ACC112 (cell line): ENCODE measurements at regions not wholly inside any gene's neighbourhood (a gene's known extent, or its start where the extent isn't known, plus 50 kb on each side); places are given as distances from the start of the nearest gene placed in this dataset.

Experiments used
- H2AFZ ChIP-seq: fragments of 200-600 bp; sonication (generic); one replicate; pipeline ENCODE4 v1.6.0; 2017; ENCODE audit warnings: antibody characterized with exemption, low read length; ENCODE audit not compliant: unreplicated experiment
- H3K27ac ChIP-seq: fragments of 200-600 bp; sonication (generic); 2 replicates; pipeline ENCODE4 v1.5.1; 2014; ENCODE audit warnings: low read depth, mild to moderate bottlenecking, antibody characterized with exemption, low read length, moderate library complexity
- H3K27me3 ChIP-seq: fragments of 200-600 bp; sonication (generic); 2 replicates; pipeline ENCODE4 v1.6.1; 2014; ENCODE audit warnings: mild to moderate bottlenecking, antibody characterized with exemption, low read length, moderate library complexity, mixed read lengths; ENCODE audit not compliant: insufficient read depth
- H3K36me3 ChIP-seq: fragments of 200-600 bp; sonication (generic); 2 replicates; pipeline ENCODE4 v1.6.1; 2016; ENCODE audit warnings: mild to moderate bottlenecking, antibody characterized with exemption, low read length, moderate library complexity, mixed read lengths; ENCODE audit not compliant: insufficient read depth
- H3K4me1 ChIP-seq: fragments of 200-600 bp; sonication (generic); one replicate; pipeline ENCODE4 v1.6.1; 2016; ENCODE audit warnings: low read length, mixed read lengths; ENCODE audit not compliant: insufficient read depth, unreplicated experiment, control insufficient read depth
- H3K4me3 ChIP-seq: fragments of 200-600 bp; sonication (generic); 2 replicates; pipeline ENCODE4 v1.5.1; 2014; ENCODE audit warnings: mild to moderate bottlenecking, low read depth, low read length
- H3K79me2 ChIP-seq: fragments of 200-600 bp; sonication (generic); one replicate; pipeline ENCODE4 v1.6.0; 2016; ENCODE audit warnings: low read length; ENCODE audit not compliant: control insufficient read depth, unreplicated experiment, insufficient read depth

- no peaks in the 10 kb centered on the region for H3K27me3 ChIP-seq
- no peak overlapping the region for H3K4me3 ChIP-seq
- H3K27ac ChIP-seq = no peak overlapping the region
- no peaks in the 10 kb centered on the region for H3K36me3 ChIP-seq
- peaks cover 5% of the 10 kb centered on the region for H3K4me1 ChIP-seq
- H2AFZ ChIP-seq = no peak overlapping the region
- no peaks in the 10 kb centered on the region for H3K79me2 ChIP-seq
These were observed 51.6 kb upstream of the PRDM8 start for GRCh38 chr4:80145739-80146138.

DNA sequence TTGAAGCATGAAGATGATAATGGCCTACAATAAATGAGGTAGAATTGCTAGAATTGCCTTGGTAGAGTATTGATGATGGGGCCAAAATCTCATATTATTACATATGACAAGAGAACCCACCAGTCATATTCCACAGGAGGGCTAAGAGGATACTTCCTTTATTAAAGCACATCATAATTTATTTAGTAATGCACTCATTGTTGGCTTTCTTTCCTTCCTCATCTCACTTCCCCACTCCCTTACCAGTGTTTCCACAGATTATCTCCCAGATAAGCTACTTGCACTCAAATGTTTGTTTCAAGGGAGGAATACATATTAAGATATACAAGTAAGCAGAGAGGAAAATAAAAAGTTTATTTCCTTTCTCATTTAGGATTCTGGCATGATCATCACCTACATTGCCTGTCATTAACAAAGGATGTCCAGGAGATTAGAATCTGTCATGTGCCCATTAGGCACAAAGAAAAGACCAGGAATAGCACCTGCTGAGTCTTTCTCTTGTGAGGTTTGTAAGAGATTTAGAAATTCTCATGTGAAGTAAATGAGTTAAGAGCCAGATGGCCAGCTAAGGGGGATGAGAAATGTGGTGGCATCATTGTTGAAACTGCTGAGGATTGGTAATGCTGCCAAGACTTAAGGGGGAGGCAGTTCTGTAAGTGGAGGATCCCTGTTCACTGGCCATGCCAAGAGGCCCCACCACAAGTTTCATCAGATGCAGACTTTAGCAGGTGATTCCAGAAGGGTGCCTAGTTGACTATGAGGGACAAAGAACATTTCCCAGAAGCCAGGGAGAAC, 52.4 kb upstream of the PRDM8 start:
- peaks cover 5% of the 10 kb centered on the region for H3K4me1 ChIP-seq

GRCh38 chr4:80143307-80143679, 54.0 kb upstream of the PRDM8 start:
- Histone ChIP-seq H3K27me3 (no peaks in the 10 kb centered on the region), H3K4me1 (peaks cover 15% of the 10 kb centered on the region), H3K79me2 (no peaks in the 10 kb centered on the region), H3K36me3 (no peaks in the 10 kb centered on the region), H3K4me3 (no peak overlapping the region), H2AFZ (no peak overlapping the region), H3K27ac (no peak overlapping the region)

More for the DNA sequence above, 52.4 kb upstream of the PRDM8 start:
- no peak overlapping the region for H2AFZ ChIP-seq
- H3K27ac ChIP-seq = no peak overlapping the region
- no peak overlapping the region for H3K4me3 ChIP-seq
- H3K36me3 ChIP-seq = no peaks in the 10 kb centered on the region
- no peaks in the 10 kb centered on the region for H3K79me2 ChIP-seq
- H3K27me3 ChIP-seq = no peaks in the 10 kb centered on the region

DNA sequence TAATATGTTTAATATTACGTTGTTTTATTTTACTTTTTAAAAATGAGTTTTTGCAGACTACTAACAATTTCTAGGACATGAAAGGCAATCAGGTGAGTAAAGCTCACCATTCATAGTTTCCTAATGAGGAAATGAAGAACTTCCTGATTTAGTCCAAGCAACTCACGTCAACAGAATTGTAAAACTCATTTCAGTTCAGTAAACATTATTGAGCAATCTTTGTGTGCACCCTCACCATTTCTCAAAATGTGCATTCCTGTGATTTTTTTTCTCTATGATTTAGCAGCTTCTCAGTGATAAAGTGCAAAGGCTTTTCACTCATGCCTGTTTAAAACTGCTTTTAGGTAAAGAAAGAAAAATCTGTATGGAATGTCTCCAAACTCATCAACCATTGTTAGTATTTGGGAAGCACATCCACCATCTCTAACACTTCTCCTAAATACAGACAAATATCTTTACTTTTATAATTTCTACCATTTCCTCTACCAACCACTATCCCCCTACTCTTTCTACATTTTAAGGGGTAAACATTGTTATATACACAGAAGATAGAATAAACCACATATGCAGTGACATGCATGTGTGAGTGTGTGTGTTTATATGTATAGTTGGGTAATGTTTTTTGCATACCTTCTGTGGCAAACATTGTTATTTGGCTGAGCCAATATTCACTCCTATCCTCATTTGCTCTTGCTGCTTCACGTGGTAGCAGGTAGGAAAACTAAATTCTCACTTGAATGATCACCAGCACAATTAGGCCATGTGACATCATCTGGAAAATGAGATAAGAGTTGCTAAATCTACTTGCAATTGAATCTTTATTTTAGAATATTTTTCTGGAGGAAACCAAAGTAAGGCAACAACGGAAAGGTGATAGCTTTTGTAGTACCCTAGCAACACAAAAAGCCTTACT, 54.7 kb upstream of the PRDM8 start:
- H3K79me2 ChIP-seq = no peaks in the 10 kb centered on the region
- H2AFZ ChIP-seq = no peak overlapping the region
- no peak overlapping the region for H3K27ac ChIP-seq
- H3K4me3 ChIP-seq = no peak overlapping the region
- no peaks in the 10 kb centered on the region for H3K36me3 ChIP-seq
- H3K27me3 ChIP-seq = no peaks in the 10 kb centered on the region
- peaks cover 21% of the 10 kb centered on the region for H3K4me1 ChIP-seq

DNA sequence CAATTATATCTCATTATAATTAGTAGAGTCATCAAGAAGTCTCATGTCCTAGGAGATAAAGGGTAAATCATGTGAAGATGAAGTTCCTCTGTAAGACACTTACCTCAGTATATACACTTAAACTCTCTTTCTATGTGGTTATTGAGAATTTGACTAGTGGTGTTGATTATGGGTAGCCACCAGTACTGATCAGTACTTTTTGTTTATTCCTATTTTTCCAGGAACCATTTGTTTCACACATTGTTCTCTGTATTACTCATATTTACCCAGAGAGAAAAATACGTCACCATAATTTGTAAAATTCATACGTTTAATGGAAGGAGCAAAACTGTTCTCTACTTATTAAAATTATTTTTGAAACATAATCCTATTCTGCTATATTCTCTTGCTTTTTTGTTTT, 55.8 kb upstream of the PRDM8 start:
- Histone ChIP-seq H3K36me3 (no peaks in the 10 kb centered on the region), H3K4me1 (peaks cover 24% of the 10 kb centered on the region), H2AFZ (no peak overlapping the region), H3K27ac (no peak overlapping the region), H3K79me2 (no peaks in the 10 kb centered on the region), H3K4me3 (no peak overlapping the region), H3K27me3 (no peaks in the 10 kb centered on the region)

GRCh38 chr4:80140194-80140593, 57.1 kb upstream of the PRDM8 start:
- Histone ChIP-seq H3K4me1 (peaks cover 27% of the 10 kb centered on the region), H3K27ac (no peak overlapping the region), H3K4me3 (no peak overlapping the region), H2AFZ (no peak overlapping the region), H3K36me3 (no peaks in the 10 kb centered on the region), H3K79me2 (no peaks in the 10 kb centered on the region), H3K27me3 (no peaks in the 10 kb centered on the region)

DNA sequence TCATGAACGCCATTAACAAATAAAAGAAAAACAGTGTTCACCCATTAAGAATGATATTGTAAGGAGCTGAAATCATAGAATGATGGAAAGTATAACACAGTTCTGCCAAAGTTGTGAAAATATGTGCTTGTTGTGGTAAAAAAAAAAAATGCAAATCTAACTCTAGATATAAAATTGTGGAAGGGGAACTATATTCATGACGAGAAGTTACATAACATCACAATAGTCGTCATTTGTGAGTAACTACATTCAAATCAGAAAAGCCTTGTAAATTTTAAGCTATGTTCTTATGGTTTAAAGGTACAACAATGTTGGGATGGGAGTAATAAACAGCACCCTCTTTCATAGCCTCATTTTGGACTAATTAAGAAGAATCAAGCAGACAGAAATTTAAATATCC, 57.6 kb upstream of the PRDM8 start:
- Histone ChIP-seq H3K4me1 (peaks cover 32% of the 10 kb centered on the region), H3K36me3 (no peaks in the 10 kb centered on the region), H3K4me3 (no peak overlapping the region), H2AFZ (no peak overlapping the region), H3K27ac (no peak overlapping the region), H3K79me2 (no peaks in the 10 kb centered on the region), H3K27me3 (no peaks in the 10 kb centered on the region)

DNA sequence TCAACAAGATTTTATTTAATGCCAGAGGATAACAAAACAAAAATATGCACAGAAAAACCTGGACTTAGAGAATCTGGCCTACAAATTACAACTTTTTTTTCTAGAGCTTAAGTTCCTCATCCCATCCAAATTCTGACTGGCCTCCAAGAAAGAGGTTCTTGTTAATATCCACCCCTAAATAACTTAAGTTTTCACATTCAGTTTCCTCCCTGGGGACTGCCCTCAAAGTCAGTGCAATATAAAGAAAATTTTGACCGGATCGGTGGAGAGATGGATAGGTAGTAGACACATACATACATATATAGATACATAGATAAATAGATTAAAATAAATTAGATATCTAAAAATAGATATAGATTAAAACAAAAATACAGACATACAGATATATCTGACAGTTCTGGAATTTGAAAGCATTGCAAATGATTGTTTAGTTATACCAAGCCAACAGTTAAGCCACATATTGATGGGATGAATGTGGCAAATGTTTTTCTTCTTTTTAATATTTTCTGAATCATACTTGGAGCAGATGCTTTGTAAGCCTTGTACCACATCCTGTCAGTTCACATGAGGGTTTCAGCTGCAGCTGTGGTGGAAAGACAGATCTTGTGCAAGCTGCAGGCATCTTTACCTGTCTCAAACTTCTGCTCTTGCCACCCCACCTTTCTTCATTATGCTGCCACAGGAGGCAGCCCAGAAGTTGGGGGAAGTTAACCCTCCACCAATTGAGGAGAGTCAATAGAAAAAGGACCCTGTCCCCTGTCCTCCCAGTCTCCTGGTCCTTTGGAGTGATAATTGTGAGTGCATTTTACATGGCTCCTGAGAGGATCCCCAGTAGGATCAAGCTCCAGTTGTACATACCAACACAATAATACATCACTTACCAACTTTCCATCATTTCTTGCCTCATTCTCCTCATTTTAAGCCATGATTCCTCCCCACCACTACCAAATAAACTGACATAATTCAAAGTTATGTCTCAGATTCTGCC, 58.5 kb upstream of the PRDM8 start:
- H3K27ac ChIP-seq = peak overlapping the region; percentile 42
- no peaks in the 10 kb centered on the region for H3K36me3 ChIP-seq
- peaks cover 32% of the 10 kb centered on the region for H3K4me1 ChIP-seq
- no peaks in the 10 kb centered on the region for H3K79me2 ChIP-seq
- peak overlapping the region; percentile 44 for H2AFZ ChIP-seq
- no peaks in the 10 kb centered on the region for H3K27me3 ChIP-seq
- no peak overlapping the region for H3K4me3 ChIP-seq

- Histone ChIP-seq H3K36me3 (no peaks in the 10 kb centered on the region), H3K27me3 (no peaks in the 10 kb centered on the region), H2AFZ (no peak overlapping the region), H3K79me2 (no peaks in the 10 kb centered on the region), H3K27ac (peak overlapping the region; percentile 42), H3K4me3 (no peak overlapping the region), H3K4me1 (peaks cover 31% of the 10 kb centered on the region)
These were observed 59.7 kb upstream of the PRDM8 start for GRCh38 chr4:80137631-80138030.

DNA sequence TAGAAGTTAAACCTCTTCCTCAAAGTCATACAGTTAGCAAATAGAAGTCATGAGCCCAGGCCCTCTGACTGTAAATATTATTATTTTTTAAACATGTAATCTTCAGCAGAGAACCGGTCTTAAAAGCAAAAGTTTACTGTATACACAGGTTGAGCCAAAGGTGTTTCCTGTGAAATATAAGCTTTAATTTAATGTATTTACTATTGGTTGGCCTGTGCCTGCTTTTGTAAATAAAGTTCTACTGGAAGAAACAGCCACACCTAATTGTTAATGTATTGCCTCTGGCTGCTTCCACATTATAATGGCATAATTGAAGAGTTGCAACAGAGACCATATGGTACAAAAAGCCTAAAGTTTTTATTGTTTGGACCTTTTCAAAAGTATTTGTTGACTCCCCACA, 61.0 kb upstream of the PRDM8 start:
- H2AFZ ChIP-seq = no peak overlapping the region
- no peaks in the 10 kb centered on the region for H3K36me3 ChIP-seq
- H3K27ac ChIP-seq = no peak overlapping the region
- no peaks in the 10 kb centered on the region for H3K27me3 ChIP-seq
- H3K79me2 ChIP-seq = no peaks in the 10 kb centered on the region
- H3K4me3 ChIP-seq = no peak overlapping the region
- H3K4me1 ChIP-seq = peaks cover 27% of the 10 kb centered on the region
